ENCODE measurements at regions not wholly inside any gene's neighbourhood (a gene's known extent, or its start where the extent isn't known, plus 50 kb on each side); places are given as distances from the start of the nearest gene placed in this dataset.
A peak's percentile ranks its signal among the peaks of the same experiment; 100 is the strongest.
"Not testable (repeated sequence)": the region's sequence is repeated elsewhere in the genome, so short reads cannot be mapped to it uniquely, and the experiment has no call there.

DNA sequence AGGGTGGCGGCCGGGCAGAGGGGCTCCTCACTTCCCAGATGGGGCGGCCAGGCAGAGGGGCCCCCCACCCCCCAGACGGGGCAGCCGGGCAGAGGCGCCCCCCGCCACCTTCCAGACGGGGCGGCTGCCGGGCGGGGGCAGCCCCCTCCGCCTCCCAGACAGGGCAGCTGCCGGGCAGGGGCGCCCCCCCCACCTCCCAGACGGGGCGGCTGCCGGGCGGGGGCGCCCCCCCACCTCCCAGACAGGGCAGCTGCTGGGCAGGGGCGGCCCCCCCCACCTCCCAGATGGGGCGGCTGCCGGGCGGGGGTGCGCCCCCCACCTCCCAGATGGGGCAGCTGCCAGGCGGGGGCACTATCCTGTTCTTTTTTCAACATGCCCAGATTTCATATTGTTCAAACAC, 78.2 kb upstream of the DST start:
- DNase-seq (no peak), ATAC-seq (peak in 3 of 8 donors; percentile 21 to 61 (median 28))
- intact Hi-C loops (cut with DNase I) = no loop called here
- TF ChIP-seq, protein P1, sequence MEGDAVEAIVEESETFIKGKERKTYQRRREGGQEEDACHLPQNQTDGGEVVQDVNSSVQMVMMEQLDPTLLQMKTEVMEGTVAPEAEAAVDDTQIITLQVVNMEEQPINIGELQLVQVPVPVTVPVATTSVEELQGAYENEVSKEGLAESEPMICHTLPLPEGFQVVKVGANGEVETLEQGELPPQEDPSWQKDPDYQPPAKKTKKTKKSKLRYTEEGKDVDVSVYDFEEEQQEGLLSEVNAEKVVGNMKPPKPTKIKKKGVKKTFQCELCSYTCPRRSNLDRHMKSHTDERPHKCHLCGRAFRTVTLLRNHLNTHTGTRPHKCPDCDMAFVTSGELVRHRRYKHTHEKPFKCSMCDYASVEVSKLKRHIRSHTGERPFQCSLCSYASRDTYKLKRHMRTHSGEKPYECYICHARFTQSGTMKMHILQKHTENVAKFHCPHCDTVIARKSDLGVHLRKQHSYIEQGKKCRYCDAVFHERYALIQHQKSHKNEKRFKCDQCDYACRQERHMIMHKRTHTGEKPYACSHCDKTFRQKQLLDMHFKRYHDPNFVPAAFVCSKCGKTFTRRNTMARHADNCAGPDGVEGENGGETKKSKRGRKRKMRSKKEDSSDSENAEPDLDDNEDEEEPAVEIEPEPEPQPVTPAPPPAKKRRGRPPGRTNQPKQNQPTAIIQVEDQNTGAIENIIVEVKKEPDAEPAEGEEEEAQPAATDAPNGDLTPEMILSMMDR (IDR thresholded peaks at IDR 0.05) = no peak
- WGBS, 2 donors = 93 to 94% methylated on average over 22 to 25 of the region's 25 CpGs
- H3K4me1 ChIP-seq = peaks cover 0 to 44% (median 30%) of the 10 kb centered on the region in 9 donors
- peaks cover 0 to 10% (median 0%) of the 10 kb centered on the region in 11 donors for H3K9me3 ChIP-seq
- peak overlapping the region in 8 of 10 donors; percentile 4 to 79 (median 36) for H3K27ac ChIP-seq
- H3K36me3 ChIP-seq = no peaks in the 10 kb centered on the region
- H3K4me3 ChIP-seq = no peak overlapping the region
- H3K27me3 ChIP-seq = no peaks in the 10 kb centered on the region

DNA sequence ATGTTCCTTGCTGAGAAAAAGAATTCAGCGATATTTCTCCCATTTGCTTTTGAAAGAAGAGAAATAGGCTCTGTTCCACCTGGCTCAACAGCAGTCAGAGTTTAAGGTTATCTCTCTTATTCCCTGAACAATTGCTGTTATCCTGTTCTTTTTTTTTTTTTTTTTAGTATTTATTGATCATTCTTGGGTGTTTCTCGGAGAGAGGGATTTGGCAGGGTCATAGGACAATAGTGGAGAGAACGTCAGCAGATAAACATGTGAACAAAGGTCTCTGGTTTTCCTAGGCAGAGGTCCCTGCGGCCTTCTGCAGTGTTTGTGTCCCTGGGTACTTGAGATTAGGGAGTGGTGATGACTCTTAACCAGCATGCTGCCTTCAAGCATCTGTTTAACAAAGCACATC, 77.5 kb upstream of the DST start:
- H3K27me3 ChIP-seq; H3K9me3 ChIP-seq; DNase-seq; H3K36me3 ChIP-seq; intact Hi-C loops (cut with DNase I); ATAC-seq; H3K4me3 ChIP-seq: not testable (repeated sequence)
- Histone ChIP-seq H3K4me1 (peaks cover 0 to 45% (median 30%) of the 10 kb centered on the region in 9 donors), H3K27ac (peak overlapping the region; percentile 1 to 79 (median 55))
- WGBS, 2 donors = 63 to 67% methylated on average over 4 of the region's 4 CpGs

- not testable (repeated sequence) for H3K36me3 ChIP-seq, H3K4me3 ChIP-seq, H3K9me3 ChIP-seq, DNase-seq, H3K27me3 ChIP-seq
- Histone ChIP-seq H3K27ac (peak overlapping the region; percentile 1 to 79 (median 55)), H3K4me1 (peaks cover 0 to 45% (median 30%) of the 10 kb centered on the region in 9 donors)
- WGBS, 2 donors = 76 to 80% methylated on average over 13 of the region's 13 CpGs
- peak in 5 of 8 donors; percentile 45 to 65 (median 54) for ATAC-seq
- intact Hi-C loops (cut with DNase I) = loop anchor here in 2 of 10 donors (5.0 kb wide), 2 partner anchors 33 to 38 kb away; no protein-coding TSS in a partner anchor
These were observed 76.8 kb upstream of the DST start for GRCh38 chr6:56719315-56720058.

- H3K4me1 ChIP-seq = peaks cover 3 to 45% (median 33%) of the 10 kb centered on the region in 9 donors
- TF ChIP-seq, protein P1 (IDR thresholded peaks at IDR 0.05) = no peak
- intact Hi-C loops (cut with DNase I) = loop anchor here in 2 of 10 donors (5.0 kb wide), 2 partner anchors 34 to 39 kb away; no protein-coding TSS in a partner anchor
- ATAC-seq (no peak), DNase-seq (no peak)
- peaks cover 0 to 10% (median 0%) of the 10 kb centered on the region in 11 donors for H3K9me3 ChIP-seq
- H3K36me3 ChIP-seq = no peaks in the 10 kb centered on the region
- no peaks in the 10 kb centered on the region for H3K27me3 ChIP-seq
- no peak overlapping the region for H3K27ac ChIP-seq
- H3K4me3 ChIP-seq = no peak overlapping the region
These were observed 75.5 kb upstream of the DST start for GRCh38 chr6:56718236-56718635.

DNA sequence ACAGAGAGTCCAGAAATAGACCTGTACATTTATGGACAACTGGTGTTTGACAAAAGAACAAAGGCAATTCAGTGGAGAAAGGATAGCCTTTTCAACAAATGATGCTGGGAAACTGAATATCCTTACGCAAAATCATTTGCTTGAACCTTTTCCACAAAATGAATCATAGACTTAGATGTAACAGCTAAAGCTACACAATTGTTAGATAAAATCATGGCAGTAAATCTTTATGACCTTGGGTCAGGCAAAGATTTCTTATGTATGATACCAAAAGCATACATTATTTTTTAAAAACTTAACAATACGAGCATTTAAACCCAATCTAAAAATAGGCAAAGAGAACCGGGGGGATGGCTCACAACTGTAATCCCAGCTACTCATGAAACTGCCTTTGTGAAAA, 73.5 kb upstream of the DST start:
- 85 to 88% methylated on average over 3 of the region's 3 CpGs for WGBS, 2 donors

More for the DNA sequence above, 73.5 kb upstream of the DST start:
- DNase-seq (no peak), ATAC-seq (no peak)
- intact Hi-C loops (cut with DNase I) = loop anchor here in 2 of 10 donors (5.0 kb wide), 2 partner anchors 36 to 41 kb away; no protein-coding TSS in a partner anchor
- no peak overlapping the region for H3K4me3 ChIP-seq
- H3K27ac ChIP-seq = peak overlapping the region in 7 of 10 donors; percentile 28 to 72 (median 54)
- no peaks in the 10 kb centered on the region for H3K27me3 ChIP-seq
- TF ChIP-seq, protein P1 (IDR thresholded peaks at IDR 0.05) = no peak
- H3K36me3 ChIP-seq = no peaks in the 10 kb centered on the region
- peaks cover 3 to 55% (median 37%) of the 10 kb centered on the region in 9 donors for H3K4me1 ChIP-seq
- H3K9me3 ChIP-seq = peaks cover 0 to 10% (median 0%) of the 10 kb centered on the region in 11 donors

Data from heart right ventricle (tissue), 16 donors.